ENCODE measurements at regions not wholly inside any gene's neighbourhood (a gene's known extent, or its start where the extent isn't known, plus 50 kb on each side); places are given as distances from the start of the nearest gene placed in this dataset.

GRCh38 chr2:187187519-187187918, 260.5 kb downstream of the CALCRL start:
- Histone ChIP-seq H2AFZ (ENCODE audit: control insufficient read depth, low read depth, low read length) (no peak overlapping the region), H3K4me1 (ENCODE audit: control insufficient read depth, insufficient read depth, low read length) (no peaks in the 10 kb centered on the region), H3K4me2 (ENCODE audit: control insufficient read depth, insufficient read depth) (no peak overlapping the region), H3K9ac (ENCODE audit: control insufficient read depth, insufficient read depth, low read length) (no peak overlapping the region), H3K9me3 (replicated peaks; ENCODE audit: control insufficient read depth, insufficient read depth, low read length) (no peaks in the 10 kb centered on the region; the same call in 2 of the 3 replicates), H3K27ac (ENCODE audit: control insufficient read depth, insufficient read depth) (no peak overlapping the region), H3K79me2 (ENCODE audit: control insufficient read depth, insufficient read depth, low read length) (no peaks in the 10 kb centered on the region), H3K27me3 (replicated peaks in 1 of 2; ENCODE audit: control insufficient read depth in 2 of 2, insufficient read depth in 2 of 2, low read length in 1 of 2) (no peaks in the 10 kb centered on the region), H3K4me3 (no peak overlapping the region), H3K36me3 (ENCODE audit: control insufficient read depth in 2 of 2, insufficient read depth in 2 of 2, low read length in 1 of 2) (no peaks in the 10 kb centered on the region), H4K20me1 (ENCODE audit: control insufficient read depth, insufficient read depth) (no peaks in the 10 kb centered on the region)
- in situ Hi-C loops (cut with MboI), result no loop called here
- BruUV-seq (replicated peaks), result no TSS peak
- DNase-seq (ENCODE audit: low read depth, low spot score) (no peak), FAIRE-seq (no peak), ATAC-seq (no peak)
- TF ChIP-seq TARDBP (IDR thresholded peaks at IDR 0.05; ENCODE audit: borderline replicate concordance) (no peak), STAT3 (IDR thresholded peaks at IDR 0.05; ENCODE audit: low read depth, low read length) (no peak), FOXM1 (IDR thresholded peaks at IDR 0.05; ENCODE audit: low read depth, low read length) (no peak), CEBPB (IDR thresholded peaks at IDR 0.05; ENCODE audit: borderline replicate concordance in 1 of 2, low read depth in 2 of 2, low read length in 2 of 2) (no peak)
- RAD21 ChIA-PET (ENCODE audit: unreplicated experiment), result no interaction called here
- intact Hi-C loops (cut with micrococcal nuclease; ENCODE audit: unreplicated experiment), result no loop called here
- CTCF ChIA-PET, result interaction anchor here (0.7 kb wide), 1 partner anchor 26 kb away, joined by 3 read pairs; no protein-coding TSS in a partner anchor
- SMC1A ChIA-PET (ENCODE audit: uncharacterized antibody, unreplicated experiment), result no interaction called here
- POLR2A ChIA-PET, result no interaction called here

GRCh38 chr2:187180529-187180928, 267.5 kb downstream of the CALCRL start:
- Histone ChIP-seq H3K4me3 (no peak overlapping the region), H3K9me3 (replicated peaks; ENCODE audit: control insufficient read depth, insufficient read depth, low read length) (no peaks in the 10 kb centered on the region; the same call in 2 of the 3 replicates), H3K27me3 (replicated peaks in 1 of 2; ENCODE audit: control insufficient read depth in 2 of 2, insufficient read depth in 2 of 2, low read length in 1 of 2) (no peaks in the 10 kb centered on the region), H3K79me2 (ENCODE audit: control insufficient read depth, insufficient read depth, low read length) (no peaks in the 10 kb centered on the region), H2AFZ (ENCODE audit: control insufficient read depth, low read depth, low read length) (no peak overlapping the region), H3K4me2 (ENCODE audit: control insufficient read depth, insufficient read depth) (no peak overlapping the region), H3K27ac (ENCODE audit: control insufficient read depth, insufficient read depth) (no peak overlapping the region), H4K20me1 (ENCODE audit: control insufficient read depth, insufficient read depth) (no peaks in the 10 kb centered on the region), H3K9ac (ENCODE audit: control insufficient read depth, insufficient read depth, low read length) (no peak overlapping the region), H3K4me1 (ENCODE audit: control insufficient read depth, insufficient read depth, low read length) (no peaks in the 10 kb centered on the region), H3K36me3 (ENCODE audit: control insufficient read depth in 2 of 2, insufficient read depth in 2 of 2, low read length in 1 of 2) (no peaks in the 10 kb centered on the region)
- ChIA-PET CTCF (no interaction called here), SMC1A (ENCODE audit: uncharacterized antibody, unreplicated experiment) (no interaction called here), RAD21 (ENCODE audit: unreplicated experiment) (no interaction called here), POLR2A (no interaction called here)
- 42% methylated on average over 3 of the region's 3 CpGs for WGBS (ENCODE audit: insufficient coverage, insufficient replicate concordance, low lambda C conversion rate, missing lambda C conversion rate)
- BruUV-seq (replicated peaks), result no TSS peak
- no peak for ATAC-seq
- no peak for FAIRE-seq
- in situ Hi-C loops (cut with MboI) (no loop called here), intact Hi-C loops (cut with micrococcal nuclease; ENCODE audit: unreplicated experiment) (no loop called here)
- DNase-seq (ENCODE audit: low read depth, low spot score), result no peak
- TF ChIP-seq ZBTB11 (CRISPR knock-in tag; IDR thresholded peaks at IDR 0.05), result no peak
- no peak for TF ChIP-seq RBBP5 (conservative IDR thresholded peaks at IDR 0.05)
- TF ChIP-seq NFYA (IDR thresholded peaks at IDR 0.05; ENCODE audit: borderline replicate concordance, low read depth, low read length), result no peak
- TF ChIP-seq MAX (IDR thresholded peaks at IDR 0.05; ENCODE audit: low read depth, low read length), result no peak
- no peak for TF ChIP-seq SP1 (IDR thresholded peaks at IDR 0.05; ENCODE audit: low read depth, low read length)
- TF ChIP-seq E2F4 (IDR thresholded peaks at IDR 0.05; ENCODE audit: low read depth, low read length), result no peak
- no peak for TF ChIP-seq IRF5 (IDR thresholded peaks at IDR 0.05; ENCODE audit: borderline replicate concordance)
- no peak for TF ChIP-seq HSF1 (IDR thresholded peaks at IDR 0.05; ENCODE audit: low read depth, low read length)

Measured in GM12878 (cell line).